ENCODE measurements at regions not wholly inside any gene's neighbourhood (a gene's known extent, or its start where the extent isn't known, plus 50 kb on each side); places are given as distances from the start of the nearest gene placed in this dataset.

- TF ChIP-seq CTCF (IDR thresholded peaks at IDR 0.05) (no peak), EZH2 (IDR thresholded peaks at IDR 0.05) (no peak)
These were observed 502.3 kb upstream of the HS6ST1 start for GRCh38 chr2:128821010-128821409.

Measured in neural progenitor cell (in vitro differentiated cells).